ENCODE measurements at regions not wholly inside any gene's neighbourhood (a gene's known extent, or its start where the extent isn't known, plus 50 kb on each side); places are given as distances from the start of the nearest gene placed in this dataset.

DNA sequence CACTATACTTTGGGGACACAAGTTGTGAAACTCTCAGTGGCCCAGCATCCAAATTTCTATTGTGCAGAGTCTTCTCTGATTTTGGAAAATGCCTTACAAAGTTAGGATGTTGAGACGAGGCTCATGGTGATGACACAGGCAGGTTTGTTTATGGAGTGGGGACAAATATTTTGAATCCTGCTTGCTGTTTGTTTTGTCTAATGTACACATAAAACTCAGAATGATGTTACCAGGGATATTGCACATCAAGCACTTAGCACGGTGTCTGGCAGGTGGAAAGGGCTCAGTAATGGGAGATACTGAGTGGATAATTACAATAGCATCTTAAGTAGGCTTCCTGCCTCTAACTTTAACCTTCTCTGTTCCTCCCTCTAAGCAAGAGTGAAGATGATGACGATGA lies 628.9 kb upstream of the TBX3 start:
- DNase-seq (ENCODE audit: low read depth): no peak
- TF ChIP-seq MYC (IDR thresholded peaks at IDR 0.05; ENCODE audit: low read depth, low read length) (no peak), POLR2A (IDR thresholded peaks at IDR 0.05; ENCODE audit: extremely low read depth, insufficient read length) (no peak)
- TF ChIP-seq, protein P1, sequence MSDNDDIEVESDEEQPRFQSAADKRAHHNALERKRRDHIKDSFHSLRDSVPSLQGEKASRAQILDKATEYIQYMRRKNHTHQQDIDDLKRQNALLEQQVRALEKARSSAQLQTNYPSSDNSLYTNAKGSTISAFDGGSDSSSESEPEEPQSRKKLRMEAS (IDR thresholded peaks at IDR 0.05; ENCODE audit: low read depth, low read length): no peak
- TF ChIP-seq, protein P2, sequence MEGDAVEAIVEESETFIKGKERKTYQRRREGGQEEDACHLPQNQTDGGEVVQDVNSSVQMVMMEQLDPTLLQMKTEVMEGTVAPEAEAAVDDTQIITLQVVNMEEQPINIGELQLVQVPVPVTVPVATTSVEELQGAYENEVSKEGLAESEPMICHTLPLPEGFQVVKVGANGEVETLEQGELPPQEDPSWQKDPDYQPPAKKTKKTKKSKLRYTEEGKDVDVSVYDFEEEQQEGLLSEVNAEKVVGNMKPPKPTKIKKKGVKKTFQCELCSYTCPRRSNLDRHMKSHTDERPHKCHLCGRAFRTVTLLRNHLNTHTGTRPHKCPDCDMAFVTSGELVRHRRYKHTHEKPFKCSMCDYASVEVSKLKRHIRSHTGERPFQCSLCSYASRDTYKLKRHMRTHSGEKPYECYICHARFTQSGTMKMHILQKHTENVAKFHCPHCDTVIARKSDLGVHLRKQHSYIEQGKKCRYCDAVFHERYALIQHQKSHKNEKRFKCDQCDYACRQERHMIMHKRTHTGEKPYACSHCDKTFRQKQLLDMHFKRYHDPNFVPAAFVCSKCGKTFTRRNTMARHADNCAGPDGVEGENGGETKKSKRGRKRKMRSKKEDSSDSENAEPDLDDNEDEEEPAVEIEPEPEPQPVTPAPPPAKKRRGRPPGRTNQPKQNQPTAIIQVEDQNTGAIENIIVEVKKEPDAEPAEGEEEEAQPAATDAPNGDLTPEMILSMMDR (IDR thresholded peaks at IDR 0.05; ENCODE audit: low read depth, low read length): no peak
- H3K4me3 ChIP-seq (ENCODE audit: low read depth, low read length): no peak overlapping the region

DNA sequence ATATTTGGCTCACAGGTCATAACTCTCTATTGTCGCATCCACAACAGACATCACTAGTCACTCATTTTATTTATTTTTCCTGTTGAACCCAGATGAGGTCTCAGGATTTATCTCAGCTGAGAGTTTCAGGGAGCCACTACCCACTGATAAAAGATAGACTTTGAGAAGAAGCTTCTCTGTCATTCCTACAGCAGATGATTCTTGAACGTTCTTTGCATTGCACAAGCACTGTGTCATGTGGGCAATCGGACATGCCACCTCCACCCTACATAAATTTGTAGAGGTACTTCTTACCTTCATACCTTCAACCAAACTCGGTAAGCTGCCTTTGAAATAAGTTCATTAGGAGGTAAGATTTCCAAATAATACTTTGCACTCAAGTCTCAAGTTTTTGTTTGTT lies 627.9 kb upstream of the TBX3 start:
- no peak overlapping the region for H3K4me3 ChIP-seq (ENCODE audit: low read depth, low read length)
- TF ChIP-seq MYC (IDR thresholded peaks at IDR 0.05; ENCODE audit: low read depth, low read length) (no peak), POLR2A (IDR thresholded peaks at IDR 0.05; ENCODE audit: extremely low read depth, insufficient read length) (no peak)
- TF ChIP-seq, protein P2 (IDR thresholded peaks at IDR 0.05; ENCODE audit: low read depth, low read length): no peak
- TF ChIP-seq, protein P1 (IDR thresholded peaks at IDR 0.05; ENCODE audit: low read depth, low read length): no peak
- no peak for DNase-seq (ENCODE audit: low read depth)

DNA sequence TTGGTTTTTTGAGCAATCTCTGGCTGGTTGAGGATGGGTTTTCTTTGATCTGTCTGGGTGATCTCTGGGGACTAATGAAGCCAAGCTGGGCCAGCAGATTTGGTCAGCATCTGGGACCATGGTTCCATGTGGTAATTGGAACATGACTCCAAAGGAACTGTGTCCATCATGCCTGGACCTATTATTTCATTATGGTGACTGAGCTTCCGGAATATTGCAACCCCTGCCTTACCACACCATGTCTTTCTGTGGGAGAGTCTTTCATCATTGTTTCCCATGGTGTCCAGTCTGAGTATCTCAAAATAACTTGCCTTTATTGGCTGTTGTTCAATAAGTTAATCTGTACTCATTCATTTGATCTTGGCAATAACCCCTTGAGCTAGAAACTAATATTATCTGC lies 624.9 kb upstream of the TBX3 start:
- TF ChIP-seq, protein P1 (IDR thresholded peaks at IDR 0.05; ENCODE audit: low read depth, low read length): no peak
- TF ChIP-seq MYC (IDR thresholded peaks at IDR 0.05; ENCODE audit: low read depth, low read length): no peak
- TF ChIP-seq, protein P2 (IDR thresholded peaks at IDR 0.05; ENCODE audit: low read depth, low read length): no peak
- no peak for DNase-seq (ENCODE audit: low read depth)
- H3K4me3 ChIP-seq (ENCODE audit: low read depth, low read length): no peak overlapping the region

DNA sequence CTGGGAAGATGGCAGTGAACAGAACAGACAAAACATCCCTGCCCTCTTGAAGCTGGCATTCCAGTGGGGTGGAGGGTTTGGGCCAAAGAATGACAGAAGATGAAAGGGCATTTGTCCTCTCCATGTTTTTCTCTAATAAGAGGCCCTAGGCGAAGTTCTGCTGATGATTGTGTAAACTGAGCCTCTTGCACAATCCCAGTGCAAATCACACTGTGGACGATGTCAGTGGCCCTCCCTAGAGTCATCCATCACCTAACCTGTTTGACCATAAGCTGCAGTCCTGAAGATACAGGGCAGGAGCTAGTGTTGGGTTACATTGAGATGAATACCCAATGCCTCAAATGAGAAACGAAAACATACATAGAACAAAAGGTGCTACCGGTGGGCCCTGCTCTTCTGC lies 622.4 kb upstream of the TBX3 start:
- TF ChIP-seq MYC (IDR thresholded peaks at IDR 0.05; ENCODE audit: low read depth, low read length): no peak
- no peak for TF ChIP-seq POLR2A (IDR thresholded peaks at IDR 0.05; ENCODE audit: extremely low read depth, insufficient read length)
- TF ChIP-seq, protein P1 (IDR thresholded peaks at IDR 0.05; ENCODE audit: low read depth, low read length): no peak
- TF ChIP-seq, protein P2 (IDR thresholded peaks at IDR 0.05; ENCODE audit: low read depth, low read length): no peak
- no peak overlapping the region for H3K4me3 ChIP-seq (ENCODE audit: low read depth, low read length)
- no peak for DNase-seq (ENCODE audit: low read depth)

DNA sequence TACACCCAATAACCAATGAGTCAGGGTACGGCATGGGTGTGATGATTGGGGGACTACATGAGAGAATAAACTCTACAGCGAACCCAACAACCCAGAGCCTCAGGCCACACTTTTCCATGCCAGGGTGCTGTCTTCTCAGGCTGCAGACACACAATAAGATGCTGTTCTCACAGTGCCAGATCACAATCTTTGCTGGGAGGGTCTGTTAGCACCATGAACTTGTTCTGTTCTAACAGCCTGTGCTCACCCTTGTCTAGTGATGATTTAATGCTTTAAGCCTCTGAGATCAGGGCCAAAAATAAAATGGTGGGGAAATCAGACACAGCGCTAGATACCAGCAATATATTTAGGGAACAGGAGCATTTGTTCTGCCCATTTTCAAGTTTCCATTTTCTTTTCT lies 621.9 kb upstream of the TBX3 start:
- H3K4me3 ChIP-seq (ENCODE audit: low read depth, low read length): no peak overlapping the region
- DNase-seq (ENCODE audit: low read depth): no peak
- TF ChIP-seq, protein P1 (IDR thresholded peaks at IDR 0.05; ENCODE audit: low read depth, low read length): no peak
- TF ChIP-seq MYC (IDR thresholded peaks at IDR 0.05; ENCODE audit: low read depth, low read length) (no peak), POLR2A (IDR thresholded peaks at IDR 0.05; ENCODE audit: extremely low read depth, insufficient read length) (no peak)
- TF ChIP-seq, protein P2 (IDR thresholded peaks at IDR 0.05; ENCODE audit: low read depth, low read length): no peak

DNA sequence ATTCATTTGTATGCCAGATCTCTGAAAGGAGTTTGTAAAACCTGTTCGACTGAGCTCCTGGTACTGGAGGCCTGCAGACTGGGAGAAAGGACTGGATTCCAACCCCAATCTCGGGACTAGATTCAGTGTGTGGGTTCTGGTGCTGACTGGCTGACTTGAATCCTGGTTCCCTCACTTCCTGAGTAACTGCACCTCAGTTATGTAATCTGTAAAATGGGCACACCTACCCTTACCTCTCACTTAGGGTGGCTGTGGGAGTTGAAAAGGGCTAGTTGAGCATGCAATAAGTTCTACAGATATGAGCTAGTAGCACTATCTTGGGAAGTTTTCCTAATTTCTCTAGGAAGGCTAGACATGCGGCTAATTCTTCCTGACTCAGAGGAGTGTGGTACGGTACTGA lies 621.3 kb upstream of the TBX3 start:
- TF ChIP-seq POLR2A (IDR thresholded peaks at IDR 0.05; ENCODE audit: extremely low read depth, insufficient read length) (no peak), MYC (IDR thresholded peaks at IDR 0.05; ENCODE audit: low read depth, low read length) (no peak)
- TF ChIP-seq, protein P1 (IDR thresholded peaks at IDR 0.05; ENCODE audit: low read depth, low read length): no peak
- TF ChIP-seq, protein P2 (IDR thresholded peaks at IDR 0.05; ENCODE audit: low read depth, low read length): no peak
- H3K4me3 ChIP-seq (ENCODE audit: low read depth, low read length): no peak overlapping the region
- DNase-seq (ENCODE audit: low read depth): no peak
